H1 (cell line): ENCODE measurements at regions not wholly inside any gene's neighbourhood (a gene's known extent, or its start where the extent isn't known, plus 50 kb on each side); places are given as distances from the start of the nearest gene placed in this dataset.

ENCODE experiments used
- CTCF ChIA-PET: fragments of 300-600 bp; sonication (Branson Sonifier 250); formaldehyde crosslinking; loops from one replicate; lab custom pipeline; 2021; ENCODE audit not compliant: partially characterized antibody; lab: Charles Lee
- POLR2A ChIA-PET: fragments of 300-600 bp; sonication (Branson Sonifier 250); formaldehyde crosslinking; loops from one replicate; lab custom pipeline; 2021; ENCODE audit warnings: inconsistent platforms; ENCODE audit not compliant: partially characterized antibody; lab: Charles Lee
- DNase-seq, 2 experiments: peaks; one replicate each; pipeline versions ENCODE4 v3.0.0 to v3.0.0-alpha.2; 2010 to 2022; ENCODE audit warnings: low spot score in 2 of 2, low read depth in 1 of 2, mixed read lengths in 1 of 2
- FAIRE-seq: peaks from 2 replicates; lab custom pipeline; 2011; peaks lifted over from hg19 to GRCh38; lab: Jason Lieb, UNC
- H2AFZ ChIP-seq: 2 replicates; pipeline ENCODE4 v1.8.1; 2012; ENCODE audit warnings: low read length, inconsistent platforms
- H2AK5ac ChIP-seq: 2 replicates; pipeline ENCODE4 v1.6.1; 2013; ENCODE audit warnings: low read depth, low read length
- H2BK120ac ChIP-seq: replicated peaks from 2 replicates; pipeline ENCODE3; 2013; ENCODE audit warnings: low read depth, low read length, inconsistent platforms
- H2BK12ac ChIP-seq: 2 replicates; pipeline ENCODE4 v1.6.1; 2013; ENCODE audit warnings: low read depth, low read length
- H2BK15ac ChIP-seq: 2 replicates; pipeline ENCODE4 v1.6.1; 2013; ENCODE audit warnings: low read length
- H2BK20ac ChIP-seq: 2 replicates; pipeline ENCODE4 v1.6.1; 2013; ENCODE audit warnings: low read length
- H2BK5ac ChIP-seq: 2 replicates; pipeline ENCODE4 v1.6.1; 2013; ENCODE audit warnings: low read depth, low read length
- H3K14ac ChIP-seq: 2 replicates; pipeline ENCODE4 v1.6.1; 2013; ENCODE audit warnings: inconsistent platforms; ENCODE audit not compliant: insufficient read length
- H3K18ac ChIP-seq: 2 replicates; pipeline ENCODE4 v1.6.1; 2013; ENCODE audit warnings: low read length; ENCODE audit errors: extremely low read depth
- H3K23ac ChIP-seq: 2 replicates; pipeline ENCODE4 v1.6.1; 2013; ENCODE audit warnings: inconsistent platforms; ENCODE audit not compliant: insufficient read length
- H3K23me2 ChIP-seq: 2 replicates; pipeline ENCODE4 v1.6.1; 2013; ENCODE audit warnings: low read depth, low read length
- H3K27ac ChIP-seq: 2 replicates; pipeline ENCODE4 v1.6.1; 2011; ENCODE audit warnings: low read depth, low read length, inconsistent platforms
- H3K27me3 ChIP-seq, 4 experiments: replicated peaks in 1 of 4; 1 replicate in 1 of 4; 2 replicates in 3 of 4; pipeline versions ENCODE4 v1.6.1 to v1.8.1; 2011 to 2013; ENCODE audit warnings: low read length in 3 of 4, mild to moderate bottlenecking in 3 of 4, inconsistent platforms in 2 of 4, mixed read lengths in 2 of 4, moderate library complexity in 1 of 4; ENCODE audit not compliant: control insufficient read depth in 3 of 4, insufficient read depth in 3 of 4; ENCODE audit errors: extremely low read depth in 1 of 4
- H3K36me3 ChIP-seq, 4 experiments: 2 replicates each; pipeline versions ENCODE4 v1.6.1 to v1.8.1; 2011 to 2013; ENCODE audit warnings: mild to moderate bottlenecking in 4 of 4, low read length in 3 of 4, moderate library complexity in 2 of 4, control low read depth in 1 of 4, inconsistent platforms in 1 of 4; ENCODE audit not compliant: insufficient read depth in 4 of 4, control insufficient read depth in 2 of 4
- H3K4ac ChIP-seq: replicated peaks from 2 replicates; pipeline ENCODE3; 2013; ENCODE audit warnings: low read length, low read depth, mixed read lengths, inconsistent platforms; ENCODE audit not compliant: insufficient read length
- H3K4me1 ChIP-seq, 4 experiments: replicated peaks in 1 of 4; 1 replicate in 1 of 4; 2 replicates in 3 of 4; pipeline versions ENCODE4 v1.6.1 to v1.8.1; 2011 to 2013; ENCODE audit warnings: low read length in 3 of 4, inconsistent platforms in 2 of 4, mixed read lengths in 1 of 4; ENCODE audit not compliant: insufficient read depth in 4 of 4, control insufficient read depth in 3 of 4
- H3K4me2 ChIP-seq, 2 experiments: 2 replicates each; pipeline versions ENCODE4 v1.6.1 to v1.8.1; 2011 to 2013; ENCODE audit warnings: low read depth in 2 of 2, low read length in 2 of 2, control low read depth in 1 of 2, inconsistent platforms in 1 of 2, mild to moderate bottlenecking in 1 of 2; ENCODE audit not compliant: insufficient read depth in 1 of 2
- H3K4me3 ChIP-seq, 4 experiments: fragments of 200-600, 300-600 bp in 1 of 4; sonication (generic), shearing (Covaris generic), sonication (Bioruptor Twin) in 1 of 4; 2 replicates each; pipeline versions ENCODE4 v1.5.1 to v1.8.1; 2011 to 2016; ENCODE audit warnings: low read length in 4 of 4, low read depth in 3 of 4, control low read depth in 2 of 4, inconsistent platforms in 2 of 4, mild to moderate bottlenecking in 2 of 4, mixed read lengths in 1 of 4, moderate library complexity in 1 of 4; ENCODE audit not compliant: insufficient read depth in 2 of 4; ENCODE audit errors: extremely low read depth in 1 of 4
- H3K56ac ChIP-seq: replicated peaks from 2 replicates; pipeline ENCODE3; 2013; ENCODE audit warnings: low read depth, mild to moderate bottlenecking, mixed read lengths, low read length, inconsistent platforms; ENCODE audit not compliant: insufficient read length
- H3K79me1 ChIP-seq: 2 replicates; pipeline ENCODE4 v1.6.1; 2013; ENCODE audit warnings: low read depth, low read length, control low read depth
- H3K79me2 ChIP-seq, 2 experiments: 2 replicates each; pipeline versions ENCODE4 v1.6.1 to v1.8.1; 2012 to 2013; ENCODE audit warnings: low read length in 2 of 2, mild to moderate bottlenecking in 2 of 2, inconsistent platforms in 1 of 2; ENCODE audit not compliant: insufficient read depth in 2 of 2, control insufficient read depth in 1 of 2
- H3K9ac ChIP-seq, 4 experiments: replicated peaks in 1 of 4; 1 replicate in 1 of 4; 2 replicates in 3 of 4; pipeline versions ENCODE4 v1.6.1 to v1.8.1; 2011 to 2013; ENCODE audit warnings: low read depth in 3 of 4, low read length in 3 of 4, control low read depth in 2 of 4, mild to moderate bottlenecking in 2 of 4, moderate library complexity in 2 of 4, inconsistent platforms in 1 of 4; ENCODE audit errors: extremely low read depth in 1 of 4
- H3K9me3 ChIP-seq, 2 experiments: 2 replicates each; pipeline versions ENCODE4 v1.6.1 to v1.8.1; 2012 to 2013; ENCODE audit warnings: mild to moderate bottlenecking in 2 of 2, moderate library complexity in 2 of 2, control low read depth in 1 of 2, inconsistent platforms in 1 of 2, low read depth in 1 of 2, low read length in 1 of 2, mixed read lengths in 1 of 2; ENCODE audit not compliant: insufficient read depth in 2 of 2
- H4K20me1 ChIP-seq, 2 experiments: replicated peaks in 1 of 2; 2 replicates each; pipeline versions ENCODE3 to v1.8.1; 2011 to 2013; ENCODE audit warnings: inconsistent platforms in 2 of 2, low read length in 2 of 2, mild to moderate bottlenecking in 1 of 2; ENCODE audit not compliant: insufficient read depth in 2 of 2, control insufficient read depth in 1 of 2
- H4K5ac ChIP-seq: 2 replicates; pipeline ENCODE4 v1.6.1; 2013; ENCODE audit warnings: low read length, low read depth, mixed read lengths, inconsistent platforms; ENCODE audit not compliant: insufficient read length
- H4K8ac ChIP-seq: 2 replicates; pipeline ENCODE4 v1.8.0; 2013; ENCODE audit warnings: mild to moderate bottlenecking, moderate library complexity, low read length, inconsistent platforms; ENCODE audit not compliant: insufficient read depth; ENCODE audit errors: extremely low read depth
- H4K91ac ChIP-seq: replicated peaks from 2 replicates; pipeline ENCODE3; 2013; ENCODE audit warnings: low read length, mixed read lengths, inconsistent platforms; ENCODE audit not compliant: insufficient read length
- HDAC6 ChIP-seq: IDR thresholded peaks from one replicate; pipeline ENCODE4 v1.7.1; 2012; ENCODE audit warnings: low read depth, mild to moderate bottlenecking, inconsistent platforms, low read length, moderate library complexity
- KDM5A ChIP-seq: fragments of 200-600 bp; IDR thresholded peaks from 2 replicates; pipeline ENCODE4 v1.7.1; 2012; ENCODE audit warnings: mild to moderate bottlenecking, low read length, inconsistent platforms, mixed read lengths
- POLR2A ChIP-seq, 2 experiments: IDR thresholded peaks; 1 replicate in 1 of 2; 2 replicates in 1 of 2; pipeline ENCODE4 v1.6.1; 2011; ENCODE audit warnings: low read depth in 2 of 2, low read length in 2 of 2, mild to moderate bottlenecking in 2 of 2; ENCODE audit errors: control extremely low read depth in 1 of 2
- POU5F1 ChIP-seq: IDR thresholded peaks from 2 replicates; pipeline ENCODE4 v1.6.1; 2011; ENCODE audit warnings: low read depth, mild to moderate bottlenecking, low read length, moderate library complexity
- RBBP5 ChIP-seq: IDR thresholded peaks from 2 replicates; pipeline ENCODE4 v1.7.1; 2012; ENCODE audit warnings: low read depth, mild to moderate bottlenecking, inconsistent platforms, low read length, moderate library complexity, borderline replicate concordance
- RNF2 ChIP-seq: fragments of 200-900, 300-1000 bp; sonication (generic); IDR thresholded peaks from 2 replicates; pipeline ENCODE4 v1.7.1; 2016; ENCODE audit warnings: borderline replicate concordance, low read depth, mild to moderate bottlenecking, antibody characterized with exemption, low read length; ENCODE audit not compliant: poor library complexity, severe bottlenecking; ENCODE audit errors: missing control alignments
- SIRT6 ChIP-seq: IDR thresholded peaks from one replicate; pipeline ENCODE4 v1.7.1; 2012; ENCODE audit warnings: low read length, inconsistent platforms
- SIX5 ChIP-seq: IDR thresholded peaks from 2 replicates; pipeline ENCODE4 v1.6.1; 2011; ENCODE audit warnings: mild to moderate bottlenecking, low read depth, low read length
- SRF ChIP-seq: IDR thresholded peaks from 2 replicates; pipeline ENCODE4 v1.6.1; 2011; ENCODE audit warnings: mild to moderate bottlenecking, low read depth, low read length, moderate library complexity
- SUZ12 ChIP-seq: fragments of 200-600 bp; sonication (generic); IDR thresholded peaks from 2 replicates; pipeline ENCODE4 v1.6.1; 2012; ENCODE audit warnings: mild to moderate bottlenecking, inconsistent platforms, low read length, moderate library complexity, mixed read lengths
- TAF7 ChIP-seq: optimal IDR thresholded peaks from 2 replicates; pipeline ENCODE3; 2011; ENCODE audit warnings: low read depth, mild to moderate bottlenecking, inconsistent platforms, low read length, moderate library complexity, borderline replicate concordance
- WGBS, 2 experiments: shearing (Covaris generic) in 1 of 2; methylation state at CpG; one replicate each; pipeline versions ENCODE4 v1.1.6 to v1.1.7; 2013 to 2015; ENCODE audit warnings: low lambda C conversion rate in 2 of 2, mixed read lengths in 2 of 2, inconsistent platforms in 1 of 2, low coverage in 1 of 2, missing lambda C conversion rate in 1 of 2; ENCODE audit not compliant: insufficient replicate concordance in 2 of 2, insufficient coverage in 1 of 2, insufficient read length in 1 of 2; ENCODE audit errors: extremely low coverage in 1 of 2, missing lambda C conversion rate in 1 of 2; 5-methylcytosine and 5-hydroxymethylcytosine counted together
- TF ChIP-seq, protein P1 (sequence below): IDR thresholded peaks from 2 replicates; pipeline ENCODE4 v1.6.1; 2011; ENCODE audit warnings: low read length, improper control_type of control experiment
- TF ChIP-seq, protein P2 (sequence below): IDR thresholded peaks from 2 replicates; pipeline ENCODE4 v1.6.1; 2012; ENCODE audit warnings: inconsistent platforms
- TF ChIP-seq, protein P3 (sequence below): IDR thresholded peaks from 2 replicates; pipeline ENCODE4 v1.6.1; 2012; ENCODE audit warnings: inconsistent platforms

DNA sequence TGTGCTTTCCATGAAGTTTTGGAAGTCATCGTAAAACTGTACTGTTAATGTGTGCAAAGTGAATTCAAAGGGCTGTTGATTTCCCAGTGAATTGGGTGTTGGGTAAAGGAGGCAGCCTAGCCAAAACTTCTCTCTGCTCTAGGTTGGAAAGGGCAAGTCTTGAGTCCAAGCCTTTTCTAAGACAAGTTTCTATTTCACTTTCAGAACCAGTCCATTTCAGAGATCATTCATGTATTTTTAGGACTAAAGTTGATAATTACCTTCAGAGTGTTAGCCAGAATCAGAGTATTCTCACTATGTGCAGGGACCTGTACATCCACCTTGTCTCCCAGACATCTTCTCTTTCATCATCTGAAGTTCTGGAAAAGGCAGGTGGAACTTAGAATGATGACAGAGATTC lies 636.1 kb upstream of the KLHL29 start:
- Histone ChIP-seq H2BK12ac (no peak overlapping the region), H4K20me1 (no peaks in the 10 kb centered on the region), H2BK120ac (no peak overlapping the region), H2BK15ac (no peak overlapping the region), H3K4me3 (no peak overlapping the region), H2AFZ (no peak overlapping the region), H3K79me1 (no peaks in the 10 kb centered on the region), H3K36me3 (no peaks in the 10 kb centered on the region), H3K4me2 (no peak overlapping the region), H3K23me2 (no peaks in the 10 kb centered on the region), H2BK20ac (no peak overlapping the region), H3K79me2 (no peaks in the 10 kb centered on the region), H3K4me1 (no peaks in the 10 kb centered on the region), H3K27ac (no peak overlapping the region), H3K9ac (no peak overlapping the region), H3K14ac (no peak overlapping the region), H4K8ac (no peak overlapping the region), H3K9me3 (no peaks in the 10 kb centered on the region), H3K4ac (no peak overlapping the region), H2BK5ac (no peak overlapping the region), H2AK5ac (no peak overlapping the region), H3K56ac (no peak overlapping the region), H4K5ac (no peak overlapping the region), H4K91ac (no peak overlapping the region), H3K18ac (no peak overlapping the region), H3K27me3 (no peaks in the 10 kb centered on the region), H3K23ac (no peak overlapping the region)
- FAIRE-seq (no peak), DNase-seq (no peak)
- WGBS, 2 experiments, result 100% methylated on average over 1 of the region's 1 CpG; no CpG with 5 or more reads in 1 of the 2 experiments
- POLR2A ChIA-PET, result no interaction called here
- CTCF ChIA-PET, result no interaction called here
- TF ChIP-seq KDM5A, result no peak
- TF ChIP-seq SUZ12, result no peak
- no peak for TF ChIP-seq SRF
- no peak for TF ChIP-seq SIX5
- no peak for TF ChIP-seq POLR2A (IDR thresholded peaks at IDR 0.05; ENCODE audit: control extremely low read depth in 1 of 2, low read depth in 2 of 2, low read length in 2 of 2)
- TF ChIP-seq, protein P1, sequence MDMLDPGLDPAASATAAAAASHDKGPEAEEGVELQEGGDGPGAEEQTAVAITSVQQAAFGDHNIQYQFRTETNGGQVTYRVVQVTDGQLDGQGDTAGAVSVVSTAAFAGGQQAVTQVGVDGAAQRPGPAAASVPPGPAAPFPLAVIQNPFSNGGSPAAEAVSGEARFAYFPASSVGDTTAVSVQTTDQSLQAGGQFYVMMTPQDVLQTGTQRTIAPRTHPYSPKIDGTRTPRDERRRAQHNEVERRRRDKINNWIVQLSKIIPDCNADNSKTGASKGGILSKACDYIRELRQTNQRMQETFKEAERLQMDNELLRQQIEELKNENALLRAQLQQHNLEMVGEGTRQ, result no peak
- TF ChIP-seq RNF2, result no peak
- TF ChIP-seq, protein P2, sequence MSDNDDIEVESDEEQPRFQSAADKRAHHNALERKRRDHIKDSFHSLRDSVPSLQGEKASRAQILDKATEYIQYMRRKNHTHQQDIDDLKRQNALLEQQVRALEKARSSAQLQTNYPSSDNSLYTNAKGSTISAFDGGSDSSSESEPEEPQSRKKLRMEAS, result no peak
- no peak for TF ChIP-seq POU5F1
- no peak for TF ChIP-seq RBBP5
- no peak for TF ChIP-seq SIRT6
- TF ChIP-seq HDAC6, result no peak
- TF ChIP-seq, protein P3, sequence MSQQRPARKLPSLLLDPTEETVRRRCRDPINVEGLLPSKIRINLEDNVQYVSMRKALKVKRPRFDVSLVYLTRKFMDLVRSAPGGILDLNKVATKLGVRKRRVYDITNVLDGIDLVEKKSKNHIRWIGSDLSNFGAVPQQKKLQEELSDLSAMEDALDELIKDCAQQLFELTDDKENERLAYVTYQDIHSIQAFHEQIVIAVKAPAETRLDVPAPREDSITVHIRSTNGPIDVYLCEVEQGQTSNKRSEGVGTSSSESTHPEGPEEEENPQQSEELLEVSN, result no peak
- TF ChIP-seq TAF7, result no peak
